AG09309 (cell line): ENCODE measurements at regions not wholly inside any gene's neighbourhood (a gene's known extent, or its start where the extent isn't known, plus 50 kb on each side); places are given as distances from the start of the nearest gene placed in this dataset.

Experiments
- DNase-seq: peaks from one replicate; pipeline ENCODE4 v3.0.0-alpha.2; 2010; ENCODE audit warnings: low read depth
- H3K4me3 ChIP-seq: 2 replicates; pipeline ENCODE4 v1.5.1; 2011; ENCODE audit warnings: mild to moderate bottlenecking, low read depth, low read length, moderate library complexity; ENCODE audit not compliant: control insufficient read depth
- TF ChIP-seq, protein P1 (sequence below): IDR thresholded peaks from 2 replicates; pipeline ENCODE4 v1.5.1; 2011; ENCODE audit warnings: mild to moderate bottlenecking, low read depth, low read length, inconsistent platforms; ENCODE audit not compliant: insufficient read depth, control insufficient read depth; ENCODE audit errors: missing control alignments

DNA sequence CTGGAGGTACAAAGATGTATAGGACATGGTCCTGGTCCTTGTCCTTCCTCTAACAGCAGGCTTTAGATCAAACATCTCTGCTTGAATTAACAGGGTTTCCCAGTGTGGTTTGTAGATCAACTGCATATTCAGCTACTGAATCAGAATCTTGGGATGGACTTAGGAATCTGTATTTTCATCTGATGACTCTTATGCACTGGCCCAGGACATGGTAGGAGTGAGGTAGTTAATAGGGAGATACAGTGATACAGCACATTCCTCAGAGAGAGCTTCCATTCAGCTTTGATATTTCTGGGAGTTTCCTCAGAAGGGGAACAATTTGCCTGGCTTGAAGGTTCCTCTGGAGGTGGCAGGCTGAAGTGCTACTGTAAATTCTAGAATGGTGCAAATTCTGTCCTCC is 203.1 kb downstream of the LARP7 start:
- TF ChIP-seq, protein P1, sequence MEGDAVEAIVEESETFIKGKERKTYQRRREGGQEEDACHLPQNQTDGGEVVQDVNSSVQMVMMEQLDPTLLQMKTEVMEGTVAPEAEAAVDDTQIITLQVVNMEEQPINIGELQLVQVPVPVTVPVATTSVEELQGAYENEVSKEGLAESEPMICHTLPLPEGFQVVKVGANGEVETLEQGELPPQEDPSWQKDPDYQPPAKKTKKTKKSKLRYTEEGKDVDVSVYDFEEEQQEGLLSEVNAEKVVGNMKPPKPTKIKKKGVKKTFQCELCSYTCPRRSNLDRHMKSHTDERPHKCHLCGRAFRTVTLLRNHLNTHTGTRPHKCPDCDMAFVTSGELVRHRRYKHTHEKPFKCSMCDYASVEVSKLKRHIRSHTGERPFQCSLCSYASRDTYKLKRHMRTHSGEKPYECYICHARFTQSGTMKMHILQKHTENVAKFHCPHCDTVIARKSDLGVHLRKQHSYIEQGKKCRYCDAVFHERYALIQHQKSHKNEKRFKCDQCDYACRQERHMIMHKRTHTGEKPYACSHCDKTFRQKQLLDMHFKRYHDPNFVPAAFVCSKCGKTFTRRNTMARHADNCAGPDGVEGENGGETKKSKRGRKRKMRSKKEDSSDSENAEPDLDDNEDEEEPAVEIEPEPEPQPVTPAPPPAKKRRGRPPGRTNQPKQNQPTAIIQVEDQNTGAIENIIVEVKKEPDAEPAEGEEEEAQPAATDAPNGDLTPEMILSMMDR = no peak
- H3K4me3 ChIP-seq = no peak overlapping the region
- DNase-seq = no peak

DNA sequence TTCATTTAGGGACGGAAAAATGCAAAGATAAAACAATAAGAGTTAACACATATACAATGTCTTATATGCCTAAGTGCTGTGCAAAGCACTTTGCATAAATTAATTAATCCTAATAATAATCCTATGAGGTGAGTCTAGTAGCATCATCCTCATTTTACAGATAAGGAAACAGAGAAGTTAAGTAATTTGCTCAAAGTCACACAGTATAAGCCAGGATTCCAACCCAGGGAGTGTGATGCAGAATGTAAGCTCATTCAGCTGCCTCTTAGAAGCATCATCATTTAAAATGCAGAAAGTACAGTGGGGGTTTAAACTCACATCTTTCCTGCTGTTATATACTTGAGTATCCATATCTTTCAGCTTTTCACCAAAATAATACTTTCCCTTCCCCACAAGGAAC is 203.7 kb downstream of the LARP7 start:
- TF ChIP-seq, protein P1 = no peak
- no peak for DNase-seq

DNA sequence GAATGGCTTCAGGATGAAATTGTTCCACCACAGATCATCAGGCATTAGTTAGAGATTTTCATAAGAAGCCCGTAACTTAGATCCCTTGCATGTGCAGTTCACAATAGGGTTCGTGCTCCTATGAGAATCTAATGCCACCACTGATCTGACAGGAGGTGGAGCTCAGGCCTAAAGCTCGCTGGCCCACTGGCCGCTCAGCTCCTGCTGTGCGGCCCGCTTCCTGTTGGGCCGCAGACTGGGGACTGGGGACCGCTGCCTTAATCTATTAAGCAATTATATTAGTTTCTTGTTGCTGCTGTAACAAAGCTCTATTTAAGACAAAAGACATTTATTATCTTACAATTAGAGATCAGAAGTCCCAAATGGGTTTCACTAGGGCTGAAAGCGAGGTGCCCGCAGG is 205.6 kb downstream of the LARP7 start:
- DNase-seq = no peak
- no peak overlapping the region for H3K4me3 ChIP-seq
- TF ChIP-seq, protein P1 = no peak

More for the DNA sequence above, 203.7 kb downstream of the LARP7 start:
- no peak overlapping the region for H3K4me3 ChIP-seq

DNA sequence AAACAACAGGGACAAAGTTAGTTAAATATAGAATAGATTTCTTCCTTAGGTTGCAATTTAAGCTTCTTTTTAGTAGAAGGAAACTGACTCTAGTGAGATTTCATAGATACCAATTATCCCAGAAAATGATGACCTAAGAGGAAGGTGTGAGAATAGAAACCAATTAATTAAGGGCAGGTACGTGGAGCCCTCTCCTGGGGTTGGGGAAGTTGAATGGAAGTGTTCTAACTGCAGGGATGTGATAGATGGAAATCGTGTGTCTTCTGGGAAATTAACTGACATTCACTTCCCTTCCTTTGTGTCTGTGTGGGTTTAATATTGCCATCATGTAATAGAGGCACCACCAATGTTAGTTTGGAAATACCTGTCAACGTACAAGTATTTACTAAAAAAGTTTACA is 204.1 kb upstream of the ANK2 start:
- no peak for DNase-seq
- TF ChIP-seq, protein P1 = no peak
- H3K4me3 ChIP-seq = no peak overlapping the region

DNA sequence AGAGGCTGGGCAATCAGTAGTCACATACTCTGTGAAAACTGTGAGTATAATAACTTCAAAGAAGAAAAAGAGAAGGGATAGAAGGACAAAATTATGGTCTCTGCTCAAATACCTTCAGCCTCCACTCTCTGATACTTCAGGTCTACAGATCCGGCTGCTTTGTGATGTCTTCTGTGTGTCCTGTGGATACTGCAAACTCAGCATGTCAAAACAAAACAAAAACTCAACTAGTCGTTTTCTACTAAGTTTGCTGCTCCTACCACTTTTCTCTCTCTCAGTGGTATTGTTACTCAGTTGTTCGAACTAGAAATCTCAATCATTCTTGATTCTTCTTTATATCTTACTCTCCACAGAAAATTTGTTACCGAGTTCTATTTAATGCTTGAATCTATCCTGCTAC is 202.4 kb upstream of the ANK2 start:
- TF ChIP-seq, protein P1 = no peak
- no peak for DNase-seq
- no peak overlapping the region for H3K4me3 ChIP-seq

DNA sequence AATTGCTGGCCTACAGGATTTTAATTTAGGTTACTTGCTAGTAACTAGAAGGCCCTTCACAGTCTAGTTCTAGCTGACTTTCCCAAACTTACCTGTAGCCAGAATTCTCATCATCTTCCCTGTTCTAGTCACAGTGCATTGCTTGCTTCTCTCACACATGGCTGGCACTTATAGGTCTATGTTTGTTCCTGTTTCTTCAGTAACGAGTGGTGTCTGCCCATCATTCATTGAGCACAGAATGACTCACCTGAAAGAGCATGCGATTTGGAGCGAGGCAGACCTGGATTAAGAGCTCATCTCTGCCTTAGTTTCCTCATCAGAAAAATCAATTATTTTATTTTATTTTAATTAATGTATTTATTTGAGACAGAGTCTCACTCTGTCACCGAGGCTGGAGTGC is 201.7 kb upstream of the ANK2 start:
- no peak for DNase-seq
- H3K4me3 ChIP-seq = no peak overlapping the region
- TF ChIP-seq, protein P1 = no peak

DNA sequence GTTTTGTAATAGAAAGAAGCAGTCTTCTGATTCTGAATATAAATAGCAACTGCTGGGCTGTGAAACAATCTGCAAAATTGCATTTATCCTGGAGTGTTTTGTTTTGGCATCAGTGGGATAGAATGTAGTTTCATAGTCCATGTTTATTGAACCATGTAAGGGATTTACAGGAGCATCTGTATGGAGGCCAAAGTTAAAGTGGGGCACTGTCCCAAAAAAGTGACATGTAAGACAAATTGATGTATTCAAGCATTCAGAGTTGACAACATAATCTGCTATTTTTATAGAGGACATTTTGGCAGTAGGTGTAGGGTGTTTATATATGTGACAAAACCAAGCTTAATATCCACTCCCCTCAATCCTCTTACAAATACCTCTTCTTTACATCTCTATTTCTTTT is 200.5 kb upstream of the ANK2 start:
- TF ChIP-seq, protein P1 = no peak
- DNase-seq = no peak
- H3K4me3 ChIP-seq = no peak overlapping the region
